Keratinocyte (primary cell): ENCODE measurements at regions not wholly inside any gene's neighbourhood (a gene's known extent, or its start where the extent isn't known, plus 50 kb on each side); places are given as distances from the start of the nearest gene placed in this dataset.

Source experiments
- DNase-seq: peaks from one replicate; pipeline ENCODE4 v3.0.0-alpha.2; 2011; ENCODE audit warnings: low read depth, missing footprints, low spot score
- FAIRE-seq: peaks from 2 replicates; lab custom pipeline; 2011; peaks lifted over from hg19 to GRCh38; lab: Jason Lieb, UNC
- H2AFZ ChIP-seq: 2 replicates; pipeline ENCODE4 v1.6.0; 2012; ENCODE audit warnings: low read length, control low read depth, inconsistent platforms; ENCODE audit not compliant: control insufficient read depth
- H3K27ac ChIP-seq: 2 replicates; pipeline ENCODE4 v1.5.1; 2011; ENCODE audit warnings: low read length; ENCODE audit not compliant: control insufficient read depth, insufficient read depth
- H3K27me3 ChIP-seq: 3 replicates; pipeline ENCODE4 v1.6.0; 2011; ENCODE audit warnings: low read length; ENCODE audit not compliant: control insufficient read depth, insufficient read depth; ENCODE audit errors: extremely low read depth
- H3K36me3 ChIP-seq, 2 experiments: 2 replicates in 1 of 2; 3 replicates in 1 of 2; pipeline ENCODE4 v1.5.1; 2011; ENCODE audit warnings: low read length in 2 of 2, mild to moderate bottlenecking in 1 of 2; ENCODE audit not compliant: control insufficient read depth in 2 of 2, insufficient read depth in 2 of 2; ENCODE audit errors: extremely low read depth in 1 of 2
- H3K4me1 ChIP-seq: 3 replicates; pipeline ENCODE4 v1.5.1; 2011; ENCODE audit warnings: low read length; ENCODE audit not compliant: control insufficient read depth, insufficient read depth; ENCODE audit errors: extremely low read depth
- H3K4me2 ChIP-seq: 3 replicates; pipeline ENCODE4 v1.6.0; 2011; ENCODE audit warnings: low read depth, low read length; ENCODE audit not compliant: control insufficient read depth, insufficient read depth; ENCODE audit errors: extremely low read depth
- H3K4me3 ChIP-seq, 3 experiments: fragments of 200-600 bp in 1 of 3; sonication (generic) in 1 of 3; 2 replicates in 2 of 3; 3 replicates in 1 of 3; pipeline ENCODE4 v1.5.1; 2011 to 2016; ENCODE audit warnings: low read length in 3 of 3, mild to moderate bottlenecking in 3 of 3, control low read depth in 2 of 3, inconsistent platforms in 1 of 3, low read depth in 1 of 3, mixed read lengths in 1 of 3, mixed run types in 1 of 3, moderate library complexity in 1 of 3; ENCODE audit not compliant: control insufficient read depth in 2 of 3, insufficient read depth in 2 of 3; ENCODE audit errors: extremely low read depth in 1 of 3
- H3K79me2 ChIP-seq: 2 replicates; pipeline ENCODE4 v1.6.0; 2012; ENCODE audit warnings: low read length; ENCODE audit not compliant: control insufficient read depth, insufficient read depth
- H3K9ac ChIP-seq: 3 replicates; pipeline ENCODE4 v1.6.0; 2011; ENCODE audit warnings: low read length; ENCODE audit not compliant: control insufficient read depth, insufficient read depth; ENCODE audit errors: extremely low read depth
- H3K9me1 ChIP-seq: 3 replicates; pipeline ENCODE4 v1.6.0; 2011; ENCODE audit warnings: low read length; ENCODE audit not compliant: control insufficient read depth, insufficient read depth; ENCODE audit errors: extremely low read depth
- H3K9me3 ChIP-seq: 2 replicates; pipeline ENCODE4 v1.5.1; 2012; ENCODE audit warnings: low read depth, low read length; ENCODE audit not compliant: control insufficient read depth
- H4K20me1 ChIP-seq: 3 replicates; pipeline ENCODE4 v1.6.0; 2011; ENCODE audit warnings: low read length; ENCODE audit not compliant: control insufficient read depth, insufficient read depth; ENCODE audit errors: extremely low read depth
- CTCF ChIP-seq, 3 experiments: IDR thresholded peaks in 1 of 3; conservative IDR thresholded peaks in 1 of 3; optimal IDR thresholded peaks in 1 of 3; 2 replicates in 2 of 3; 3 replicates in 1 of 3; pipeline versions ENCODE3 to v1.5.1; 2011; ENCODE audit warnings: low read length in 3 of 3, mild to moderate bottlenecking in 3 of 3, moderate library complexity in 2 of 3, control low read depth in 1 of 3, inconsistent platforms in 1 of 3; ENCODE audit not compliant: insufficient read depth in 2 of 3; ENCODE audit errors: extremely low read depth in 1 of 3
- EZH2 ChIP-seq: IDR thresholded peaks from one replicate; pipeline ENCODE4 v1.6.1; 2012; ENCODE audit warnings: inconsistent platforms, mild to moderate bottlenecking, low read length, moderate library complexity
- dilution Hi-C: fragments of 300-500 bp; cut with MboI; formaldehyde crosslinking; loops from one replicate; pipeline ENCODE4 v1.7.0; 2020; ENCODE audit warnings: low sequenced_read_pairs; ENCODE audit not compliant: extremely low pct_ligation_motif_present

- no peaks in the 10 kb centered on the region for H3K79me2 ChIP-seq
- H3K9ac ChIP-seq, result no peak overlapping the region
- no peak overlapping the region for H3K4me3 ChIP-seq
- H3K4me2 ChIP-seq, result no peak overlapping the region
- no peak overlapping the region for H2AFZ ChIP-seq
- H3K9me3 ChIP-seq, result peaks cover 2% of the 10 kb centered on the region
- dilution Hi-C loops, result no loop called here
- peak; percentile 96 for FAIRE-seq
- no peak for TF ChIP-seq EZH2
- no peak for TF ChIP-seq CTCF (optimal IDR thresholded peaks at IDR 0.05 in 1 of 3, IDR thresholded peaks at IDR 0.05 in 1 of 3, conservative IDR thresholded peaks at IDR 0.05 in 1 of 3; ENCODE audit: extremely low read depth in 1 of 3, insufficient read depth in 2 of 3, low read length in 3 of 3)
- H3K4me1 ChIP-seq, result no peaks in the 10 kb centered on the region
- H4K20me1 ChIP-seq, result no peaks in the 10 kb centered on the region
- no peak overlapping the region for H3K27ac ChIP-seq
- H3K36me3 ChIP-seq, result no peaks in the 10 kb centered on the region
- H3K9me1 ChIP-seq, result no peaks in the 10 kb centered on the region
- no peak for DNase-seq
- H3K27me3 ChIP-seq, result no peaks in the 10 kb centered on the region
Observed at GRCh38 chr10:3411044-3411443, 238.5 kb upstream of the PITRM1 start.

GRCh38 chr10:3409928-3410327, 237.3 kb upstream of the PITRM1 start:
- H3K4me3 ChIP-seq, result no peak overlapping the region
- TF ChIP-seq EZH2 (no peak), CTCF (optimal IDR thresholded peaks at IDR 0.05 in 1 of 3, IDR thresholded peaks at IDR 0.05 in 1 of 3, conservative IDR thresholded peaks at IDR 0.05 in 1 of 3; ENCODE audit: extremely low read depth in 1 of 3, insufficient read depth in 2 of 3, low read length in 3 of 3) (no peak)
- peaks cover 2% of the 10 kb centered on the region for H3K9me3 ChIP-seq
- no peak for DNase-seq
- H3K79me2 ChIP-seq, result no peaks in the 10 kb centered on the region
- H3K4me2 ChIP-seq, result no peak overlapping the region
- no peaks in the 10 kb centered on the region for H3K36me3 ChIP-seq
- dilution Hi-C loops, result no loop called here
- H3K9me1 ChIP-seq, result no peaks in the 10 kb centered on the region
- H3K27me3 ChIP-seq, result no peaks in the 10 kb centered on the region
- H3K27ac ChIP-seq, result no peak overlapping the region
- no peak overlapping the region for H2AFZ ChIP-seq
- FAIRE-seq, result no peak
- H3K4me1 ChIP-seq, result no peaks in the 10 kb centered on the region
- H3K9ac ChIP-seq, result no peak overlapping the region
- no peaks in the 10 kb centered on the region for H4K20me1 ChIP-seq
